Suprapubic skin (tissue), 4 donors: ENCODE measurements at regions not wholly inside any gene's neighbourhood (a gene's known extent, or its start where the extent isn't known, plus 50 kb on each side); places are given as distances from the start of the nearest gene placed in this dataset.

ENCODE experiments used
- DNase-seq, 2 donors: peaks; one replicate each; pipeline ENCODE4 v3.0.0-alpha.2; 2019; ENCODE audit warnings: low spot score in 2 of 2
- H3K27ac ChIP-seq: fragments of 200-600 bp; sonication (generic); one replicate; pipeline ENCODE4 v1.5.1; 2019
- H3K27me3 ChIP-seq: fragments of 200-600 bp; sonication (generic); one replicate; pipeline ENCODE4 v1.5.1; 2019
- H3K36me3 ChIP-seq: fragments of 200-600 bp; sonication (generic); one replicate; pipeline ENCODE4 v1.5.1; 2019
- H3K4me1 ChIP-seq: fragments of 200-600 bp; sonication (generic); one replicate; pipeline ENCODE4 v1.5.1; 2019
- H3K4me3 ChIP-seq: fragments of 200-600 bp; sonication (generic); one replicate; pipeline ENCODE4 v1.5.1; 2019; ENCODE audit warnings: mild to moderate bottlenecking
- H3K9me3 ChIP-seq: fragments of 200-600 bp; sonication (generic); one replicate; pipeline ENCODE4 v1.5.1; 2019
- EP300 ChIP-seq: sonication (generic); formaldehyde crosslinking; IDR thresholded peaks from one replicate; pipeline ENCODE4 v1.6.1; 2017; ENCODE audit warnings: antibody characterized with exemption
- POLR2A ChIP-seq, 2 donors: fragments of 450-650 bp; IDR thresholded peaks; one replicate each; pipeline ENCODE4 v1.6.1; 2017; ENCODE audit warnings: antibody characterized with exemption in 2 of 2, mild to moderate bottlenecking in 2 of 2, moderate library complexity in 2 of 2
- POLR2AphosphoS5 ChIP-seq, 3 donors: sonication (generic); formaldehyde crosslinking; IDR thresholded peaks; one replicate each; pipeline ENCODE4 v1.6.1; 2017; ENCODE audit warnings: antibody characterized with exemption in 3 of 3
- WGBS: methylation state at CpG from one replicate; pipeline ENCODE4 v1.1.5; 2018; 5-methylcytosine and 5-hydroxymethylcytosine counted together
- TF ChIP-seq, protein P1 (sequence below), 2 donors: fragments of 200-600 bp in 1 of 2; fragments of 450-650 bp in 1 of 2; sonication (generic) in 1 of 2; IDR thresholded peaks; one replicate each; pipeline ENCODE4 v1.5.1; 2016 to 2019; ENCODE audit warnings: antibody characterized with exemption in 2 of 2, mild to moderate bottlenecking in 1 of 2, moderate library complexity in 1 of 2

DNA sequence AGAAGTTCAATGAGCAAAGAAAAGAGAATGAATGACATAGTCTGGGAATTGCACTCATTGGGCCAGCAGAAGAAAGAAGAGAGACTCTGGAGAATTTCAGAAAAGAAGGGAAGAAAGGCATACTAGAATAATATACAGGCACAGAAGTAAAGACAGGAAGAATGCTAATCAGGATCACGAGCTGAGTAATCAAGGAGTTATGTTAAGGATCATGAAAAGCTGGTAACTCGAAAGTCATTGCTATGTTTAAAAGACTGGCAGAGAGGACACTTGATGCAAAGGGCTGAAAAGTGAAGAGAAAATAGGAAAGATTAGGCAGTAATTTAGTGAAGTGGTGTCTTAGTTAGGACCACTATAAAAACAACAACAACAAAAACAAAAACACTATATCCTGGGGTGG, 284.1 kb downstream of the ZBBX start:
- DNase-seq, result no peak
- Histone ChIP-seq H3K36me3 (no peaks in the 10 kb centered on the region), H3K4me3 (no peak overlapping the region), H3K27ac (no peak overlapping the region), H3K27me3 (no peaks in the 10 kb centered on the region), H3K9me3 (no peaks in the 10 kb centered on the region), H3K4me1 (no peaks in the 10 kb centered on the region)
- WGBS, result 50% methylated on average over 2 of the region's 2 CpGs
- no peak for TF ChIP-seq EP300
- TF ChIP-seq, protein P1, sequence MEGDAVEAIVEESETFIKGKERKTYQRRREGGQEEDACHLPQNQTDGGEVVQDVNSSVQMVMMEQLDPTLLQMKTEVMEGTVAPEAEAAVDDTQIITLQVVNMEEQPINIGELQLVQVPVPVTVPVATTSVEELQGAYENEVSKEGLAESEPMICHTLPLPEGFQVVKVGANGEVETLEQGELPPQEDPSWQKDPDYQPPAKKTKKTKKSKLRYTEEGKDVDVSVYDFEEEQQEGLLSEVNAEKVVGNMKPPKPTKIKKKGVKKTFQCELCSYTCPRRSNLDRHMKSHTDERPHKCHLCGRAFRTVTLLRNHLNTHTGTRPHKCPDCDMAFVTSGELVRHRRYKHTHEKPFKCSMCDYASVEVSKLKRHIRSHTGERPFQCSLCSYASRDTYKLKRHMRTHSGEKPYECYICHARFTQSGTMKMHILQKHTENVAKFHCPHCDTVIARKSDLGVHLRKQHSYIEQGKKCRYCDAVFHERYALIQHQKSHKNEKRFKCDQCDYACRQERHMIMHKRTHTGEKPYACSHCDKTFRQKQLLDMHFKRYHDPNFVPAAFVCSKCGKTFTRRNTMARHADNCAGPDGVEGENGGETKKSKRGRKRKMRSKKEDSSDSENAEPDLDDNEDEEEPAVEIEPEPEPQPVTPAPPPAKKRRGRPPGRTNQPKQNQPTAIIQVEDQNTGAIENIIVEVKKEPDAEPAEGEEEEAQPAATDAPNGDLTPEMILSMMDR (IDR thresholded peaks at IDR 0.05), result no peak
- no peak for TF ChIP-seq POLR2A (IDR thresholded peaks at IDR 0.05)
- no peak for TF ChIP-seq POLR2AphosphoS5 (IDR thresholded peaks at IDR 0.05)

DNA sequence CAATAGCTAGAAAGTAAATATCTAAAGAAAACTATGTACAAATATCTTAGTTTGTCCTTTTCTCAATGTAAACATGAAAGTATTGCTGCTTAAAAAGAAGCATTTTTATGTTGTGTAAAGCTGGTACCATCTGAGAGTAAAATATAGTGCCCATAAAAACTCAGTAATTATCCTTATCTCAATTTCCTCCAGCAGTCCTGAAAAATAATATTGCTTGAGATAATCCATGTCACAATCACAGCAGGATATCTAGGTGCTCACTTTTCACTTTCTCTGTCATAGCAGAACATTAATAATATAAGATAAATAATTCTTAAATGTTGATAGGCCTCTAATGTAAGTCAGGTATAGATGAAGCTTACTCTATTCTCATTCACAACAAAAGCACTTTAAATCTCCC, 285.5 kb downstream of the ZBBX start:
- TF ChIP-seq, protein P1 (IDR thresholded peaks at IDR 0.05), result no peak
- Histone ChIP-seq H3K9me3 (no peaks in the 10 kb centered on the region), H3K27me3 (no peaks in the 10 kb centered on the region), H3K27ac (no peak overlapping the region), H3K36me3 (no peaks in the 10 kb centered on the region), H3K4me3 (no peak overlapping the region), H3K4me1 (no peaks in the 10 kb centered on the region)
- no peak for DNase-seq

DNA sequence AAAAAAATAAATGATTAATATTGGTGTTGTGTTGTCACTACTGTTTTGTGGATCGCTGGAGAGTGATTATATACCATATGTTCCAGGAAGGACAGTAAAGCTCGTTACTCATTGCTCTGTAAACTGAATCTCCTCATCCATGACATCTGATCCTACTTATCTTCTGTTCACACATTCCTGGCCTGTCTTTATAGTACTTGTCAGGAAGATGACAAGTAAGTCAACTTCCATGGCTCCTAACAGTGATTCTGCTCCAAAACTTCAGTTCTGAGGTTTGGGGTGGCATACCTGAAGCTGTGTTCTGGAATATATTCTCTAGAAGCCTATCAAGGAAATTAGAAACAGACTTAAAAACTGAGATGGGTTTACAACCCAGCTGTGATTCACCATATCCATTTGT, 288.9 kb downstream of the ZBBX start:
- no peak overlapping the region for H3K27ac ChIP-seq
- no peak for DNase-seq
- TF ChIP-seq POLR2A (IDR thresholded peaks at IDR 0.05) (no peak), POLR2AphosphoS5 (IDR thresholded peaks at IDR 0.05) (no peak)
- TF ChIP-seq, protein P1 (IDR thresholded peaks at IDR 0.05), result no peak
- no peaks in the 10 kb centered on the region for H3K36me3 ChIP-seq
- H3K4me1 ChIP-seq, result no peaks in the 10 kb centered on the region
- WGBS, result 19% methylated on average over 2 of the region's 2 CpGs
- H3K27me3 ChIP-seq, result no peaks in the 10 kb centered on the region
- no peak overlapping the region for H3K4me3 ChIP-seq
- H3K9me3 ChIP-seq, result no peaks in the 10 kb centered on the region

DNA sequence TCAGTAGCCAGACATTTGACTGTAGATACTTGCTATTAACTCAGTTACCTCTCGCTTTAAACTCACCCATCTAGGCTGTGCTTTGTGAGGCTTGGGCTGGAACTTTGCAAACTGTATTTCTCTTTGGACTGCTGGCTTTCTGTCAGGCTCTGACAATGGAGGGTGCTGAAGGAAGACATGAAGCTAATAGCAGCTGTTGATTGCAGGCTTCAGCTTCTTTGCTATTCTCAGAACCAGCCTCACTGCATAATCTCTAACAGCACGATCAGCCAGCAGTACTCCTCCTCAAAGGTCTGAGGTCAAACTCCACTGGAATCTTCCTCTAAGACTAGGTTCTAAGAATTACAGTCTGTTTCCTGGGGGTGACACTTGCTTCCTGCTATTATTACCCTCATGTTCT, 295.6 kb downstream of the ZBBX start:
- TF ChIP-seq POLR2AphosphoS5 (IDR thresholded peaks at IDR 0.05) (no peak), POLR2A (IDR thresholded peaks at IDR 0.05) (no peak), EP300 (no peak)
- TF ChIP-seq, protein P1 (IDR thresholded peaks at IDR 0.05), result no peak
- WGBS, result 65% methylated on average over 2 of the region's 2 CpGs
- no peak overlapping the region for H3K27ac ChIP-seq
- no peaks in the 10 kb centered on the region for H3K9me3 ChIP-seq
- no peak overlapping the region for H3K4me3 ChIP-seq
- H3K4me1 ChIP-seq, result no peaks in the 10 kb centered on the region
- DNase-seq, result no peak
- no peaks in the 10 kb centered on the region for H3K36me3 ChIP-seq
- no peaks in the 10 kb centered on the region for H3K27me3 ChIP-seq

DNA sequence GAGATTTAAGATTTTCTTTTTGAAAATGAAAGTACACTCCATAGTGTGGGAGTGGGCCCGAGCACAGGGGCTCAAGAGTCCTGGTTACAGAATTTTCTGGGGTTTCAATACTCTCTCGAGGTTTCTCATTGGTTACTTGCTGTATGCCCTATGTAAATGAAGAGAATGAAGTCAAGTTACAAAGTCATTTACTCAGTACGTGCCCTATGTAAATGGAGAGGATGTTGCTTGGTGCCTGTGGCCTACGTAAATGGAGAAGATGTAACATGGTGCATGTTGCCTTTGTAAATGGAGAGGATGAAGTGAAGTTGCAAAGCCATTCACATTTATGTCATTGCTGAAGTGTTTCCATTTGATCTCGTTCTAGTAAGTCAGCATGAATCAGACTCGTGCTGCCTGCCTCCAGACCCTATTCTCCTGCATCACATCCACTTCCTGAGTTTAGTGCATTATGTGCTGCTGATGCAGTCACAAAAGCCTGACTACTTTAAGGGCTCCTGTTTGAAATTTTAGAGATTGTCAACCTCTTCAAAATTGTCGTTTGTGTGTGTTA, 302.0 kb downstream of the ZBBX start:
- no peak for DNase-seq
- 77% methylated on average over 7 of the region's 7 CpGs for WGBS
- no peak overlapping the region for H3K27ac ChIP-seq
- H3K4me3 ChIP-seq, result no peak overlapping the region
- H3K9me3 ChIP-seq, result no peaks in the 10 kb centered on the region
- TF ChIP-seq EP300 (no peak), POLR2A (IDR thresholded peaks at IDR 0.05) (no peak), POLR2AphosphoS5 (IDR thresholded peaks at IDR 0.05) (no peak)
- TF ChIP-seq, protein P1 (IDR thresholded peaks at IDR 0.05), result no peak
- H3K36me3 ChIP-seq, result no peaks in the 10 kb centered on the region
- no peaks in the 10 kb centered on the region for H3K27me3 ChIP-seq
- no peaks in the 10 kb centered on the region for H3K4me1 ChIP-seq
